HG03520 (cell line): ENCODE measurements at regions not wholly inside any gene's neighbourhood (a gene's known extent, or its start where the extent isn't known, plus 50 kb on each side); places are given as distances from the start of the nearest gene placed in this dataset.

Experiments used
- ATAC-seq: cut with Tn5 transposase; IDR thresholded peaks from one replicate; pipeline ENCODE4 v1.9.1; 2021; ENCODE audit warnings: mild to moderate bottlenecking, moderate library complexity; ENCODE audit not compliant: unreplicated experiment

DNA sequence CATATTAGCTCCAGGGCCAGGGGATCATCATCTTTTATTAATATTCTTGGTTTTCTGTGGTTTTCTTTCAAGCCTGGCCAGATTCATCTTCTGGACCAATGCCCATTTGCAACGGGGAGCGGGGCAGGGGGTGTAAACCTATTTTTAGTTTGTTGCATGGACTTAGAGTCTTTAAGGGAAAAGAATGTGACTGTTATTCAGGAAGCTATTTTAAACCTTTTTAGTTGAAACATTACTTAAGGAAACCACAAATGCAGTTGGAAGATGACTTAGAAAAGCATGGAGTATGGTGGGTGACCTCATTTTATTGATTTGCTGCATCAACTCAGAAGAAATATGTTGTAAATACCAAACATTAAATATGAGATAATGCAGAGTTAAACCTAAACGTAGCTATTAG is 368.4 kb upstream of the E2F7 start:
- ATAC-seq, result no peak

DNA sequence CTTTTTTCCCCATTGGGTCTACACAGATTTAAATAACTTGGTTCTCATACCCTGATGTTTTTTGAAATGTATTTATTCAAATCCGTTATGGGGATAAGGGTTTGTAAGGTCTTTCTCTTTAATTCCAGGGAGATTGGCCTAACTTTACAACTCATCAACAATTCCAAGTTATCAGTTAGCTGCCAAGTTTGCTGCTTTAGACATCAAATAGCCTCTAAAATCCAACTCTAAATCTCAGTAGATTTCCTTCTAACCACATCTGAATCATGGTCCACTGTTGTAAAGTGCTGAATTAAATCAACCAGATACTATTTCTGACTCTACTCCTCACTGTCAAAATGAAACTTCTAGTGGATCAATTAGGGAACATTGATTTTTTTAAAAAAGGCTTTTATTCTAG is 364.1 kb upstream of the E2F7 start:
- no peak for ATAC-seq

DNA sequence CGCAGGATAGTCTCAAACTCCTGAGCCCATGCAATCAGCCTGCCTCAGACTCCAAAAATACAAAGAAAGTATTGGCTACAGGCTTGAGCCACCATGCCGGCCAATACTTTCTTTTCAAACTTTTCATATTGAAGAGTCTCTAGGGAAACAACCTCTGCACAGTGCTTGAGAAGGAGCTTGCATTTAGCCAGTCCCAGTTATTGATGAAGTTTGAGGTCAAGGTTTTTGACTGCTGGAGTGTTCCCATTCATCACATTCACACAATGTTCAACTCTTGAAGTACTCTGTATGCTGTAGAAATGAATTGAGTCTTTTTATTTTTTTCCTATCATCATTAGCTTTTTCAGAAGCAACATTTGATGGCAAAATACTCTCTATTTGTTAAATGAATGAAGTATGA is 355.8 kb upstream of the E2F7 start:
- ATAC-seq, result no peak

DNA sequence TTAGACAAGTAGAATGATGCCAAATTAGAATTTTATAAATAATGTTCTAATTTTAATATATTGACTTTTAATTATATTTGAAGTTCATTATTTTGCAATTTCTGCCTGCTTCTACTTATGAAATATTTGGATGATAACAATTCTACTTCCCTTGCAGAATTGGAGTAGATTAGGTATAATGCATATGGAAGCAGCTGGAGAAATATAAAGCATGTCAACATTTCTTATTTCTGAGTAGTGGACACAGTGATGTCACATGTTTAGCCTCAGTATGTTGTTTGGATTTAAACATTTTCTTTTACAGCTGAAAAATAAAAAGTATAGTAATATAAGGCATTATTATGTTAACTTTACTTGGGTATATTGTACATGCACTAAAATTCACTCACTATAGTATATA is 344.2 kb upstream of the E2F7 start:
- no peak for ATAC-seq

DNA sequence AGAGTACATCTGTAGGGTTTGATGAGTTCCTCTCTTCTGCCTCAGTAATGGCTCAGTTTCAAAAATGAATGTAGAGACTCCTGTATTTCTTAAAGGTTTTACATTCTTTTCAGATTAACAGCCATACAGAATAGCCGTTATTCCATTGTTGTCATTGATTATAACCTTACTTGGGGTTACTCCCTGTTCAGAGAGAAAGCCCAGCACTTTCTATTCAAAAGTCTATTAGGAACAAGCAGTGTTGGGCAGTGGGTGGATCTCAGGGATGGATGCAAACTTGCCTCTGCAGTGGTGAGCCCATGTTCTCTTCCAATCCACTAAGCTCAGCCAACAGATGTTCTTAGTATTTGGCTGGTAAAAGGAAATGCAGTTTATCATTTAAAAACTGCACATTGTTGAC is 342.6 kb upstream of the E2F7 start:
- no peak for ATAC-seq

DNA sequence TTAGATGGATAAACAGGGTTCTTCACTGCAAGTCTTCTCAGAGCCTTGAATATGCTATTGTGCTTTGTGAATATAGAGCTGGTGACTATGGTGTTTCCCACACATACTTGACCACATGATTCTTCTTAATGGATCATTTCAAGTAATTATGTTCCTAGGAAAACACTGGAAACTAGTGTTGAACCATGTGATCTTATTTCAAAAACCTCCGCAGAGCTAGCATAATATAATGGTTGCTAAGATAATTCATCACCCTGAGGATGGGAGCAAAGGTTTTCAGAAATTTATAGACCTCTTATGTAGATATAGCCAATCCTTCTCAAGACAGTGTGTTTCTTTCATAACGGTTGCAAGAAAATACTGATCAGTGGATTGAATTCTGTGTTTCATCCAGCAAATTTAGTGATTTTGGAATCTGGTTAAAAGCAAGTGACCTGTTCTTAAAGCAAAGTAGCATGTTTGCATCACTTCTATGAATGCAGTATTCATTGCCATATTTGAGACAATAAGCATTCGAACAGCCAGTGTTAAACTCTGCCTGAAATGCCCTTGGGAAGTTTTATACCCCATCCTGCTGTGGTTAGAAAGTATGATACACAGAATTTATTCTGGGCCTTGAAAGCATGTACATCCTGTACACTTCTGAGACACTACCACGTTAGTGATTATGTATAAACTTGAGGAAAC is 341.0 kb upstream of the E2F7 start:
- no peak for ATAC-seq

DNA sequence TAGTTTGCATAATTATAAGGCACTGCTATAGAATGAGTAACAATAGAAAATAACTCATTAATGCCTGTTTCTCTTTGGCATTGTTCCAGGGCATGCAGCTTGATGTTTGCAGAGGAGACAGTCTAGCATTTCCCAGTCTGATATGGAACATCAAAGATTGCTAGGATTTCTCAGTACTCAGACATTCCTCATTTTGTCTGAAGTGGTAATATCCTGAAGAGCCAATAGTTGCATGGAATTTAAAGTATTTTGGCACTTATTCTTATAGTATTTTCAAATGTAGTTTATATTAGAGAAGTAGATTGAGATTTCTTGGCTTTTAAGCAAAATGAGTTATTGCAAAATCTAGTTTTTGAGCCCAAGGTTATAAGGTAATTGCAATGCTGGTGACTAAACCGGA is 337.3 kb upstream of the E2F7 start:
- no peak for ATAC-seq

DNA sequence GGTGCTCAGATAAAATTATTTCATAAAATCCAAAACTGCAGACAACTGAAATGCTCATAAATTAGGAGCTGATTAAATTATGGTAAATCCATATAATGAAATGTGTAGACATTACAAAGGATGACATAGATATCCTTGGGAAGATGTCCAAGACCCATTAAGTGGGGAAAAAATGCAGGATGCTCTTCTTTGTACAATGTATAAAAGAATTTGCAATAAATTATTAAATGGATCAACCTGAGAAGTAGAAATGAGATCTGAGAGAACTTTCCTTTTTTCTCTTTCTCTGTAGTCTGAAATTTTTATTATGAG is 336.4 kb upstream of the E2F7 start:
- ATAC-seq, result no peak

DNA sequence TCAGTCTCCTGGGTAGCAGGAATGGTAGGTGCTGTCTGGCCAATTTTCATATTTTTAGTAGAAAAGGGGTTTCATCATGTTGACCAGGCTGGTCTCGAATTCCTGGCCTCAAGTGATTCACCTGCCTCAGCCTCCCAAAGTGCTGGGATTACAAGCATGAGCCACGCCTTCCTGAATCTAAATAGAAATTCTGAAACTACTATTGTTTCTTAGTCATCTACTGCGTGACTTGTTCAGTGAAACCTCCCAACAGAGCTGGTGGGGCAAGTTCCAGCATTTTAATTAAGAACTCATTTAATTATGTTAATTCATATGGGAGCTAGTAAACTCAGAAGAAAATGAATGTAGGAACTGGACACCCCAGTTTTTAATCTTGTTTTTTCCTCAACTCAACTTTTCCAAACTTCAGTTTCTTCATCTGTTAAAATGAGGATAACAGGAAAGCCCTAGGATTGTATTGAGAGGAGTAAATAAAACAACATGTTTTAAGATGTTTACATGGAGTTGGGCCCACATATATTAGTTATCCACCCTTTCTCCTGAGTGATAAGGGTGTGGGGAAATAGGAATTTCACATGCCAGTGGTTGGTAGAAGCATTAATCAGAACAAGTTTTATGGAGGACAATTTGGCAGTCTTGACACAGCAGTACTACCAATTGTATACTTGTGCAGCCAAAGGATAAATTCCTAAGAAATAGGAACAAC is 335.8 kb upstream of the E2F7 start:
- no peak for ATAC-seq

DNA sequence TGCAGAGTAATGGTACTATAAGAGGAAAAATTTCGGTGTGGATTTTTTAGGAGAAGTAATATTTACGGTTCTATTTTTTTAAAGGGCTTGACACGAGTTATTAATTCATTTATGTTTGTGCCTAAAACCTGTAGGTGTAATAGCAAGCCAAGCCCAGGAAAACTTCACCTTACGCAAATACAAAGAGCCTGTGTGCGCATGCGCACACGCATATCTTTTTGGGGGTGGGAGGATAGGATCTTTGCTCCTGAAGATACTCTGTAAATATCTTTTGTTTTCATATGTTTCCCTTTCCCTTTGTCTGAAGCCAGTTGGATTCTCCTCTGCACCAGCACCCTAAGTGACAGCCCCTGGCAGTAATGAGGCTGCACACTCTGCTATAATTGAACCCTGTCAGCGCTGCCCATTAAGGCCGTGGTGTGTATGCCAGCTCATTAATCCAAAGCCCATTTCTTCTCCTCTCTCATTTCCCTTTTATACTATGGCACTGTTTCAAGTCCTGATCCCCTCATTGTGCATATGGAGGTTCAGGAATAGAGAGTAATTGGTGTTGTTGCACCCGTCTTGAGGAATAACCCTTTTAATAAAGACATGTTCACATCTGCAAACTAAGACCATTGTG is 327.2 kb upstream of the E2F7 start:
- ATAC-seq, result no peak

DNA sequence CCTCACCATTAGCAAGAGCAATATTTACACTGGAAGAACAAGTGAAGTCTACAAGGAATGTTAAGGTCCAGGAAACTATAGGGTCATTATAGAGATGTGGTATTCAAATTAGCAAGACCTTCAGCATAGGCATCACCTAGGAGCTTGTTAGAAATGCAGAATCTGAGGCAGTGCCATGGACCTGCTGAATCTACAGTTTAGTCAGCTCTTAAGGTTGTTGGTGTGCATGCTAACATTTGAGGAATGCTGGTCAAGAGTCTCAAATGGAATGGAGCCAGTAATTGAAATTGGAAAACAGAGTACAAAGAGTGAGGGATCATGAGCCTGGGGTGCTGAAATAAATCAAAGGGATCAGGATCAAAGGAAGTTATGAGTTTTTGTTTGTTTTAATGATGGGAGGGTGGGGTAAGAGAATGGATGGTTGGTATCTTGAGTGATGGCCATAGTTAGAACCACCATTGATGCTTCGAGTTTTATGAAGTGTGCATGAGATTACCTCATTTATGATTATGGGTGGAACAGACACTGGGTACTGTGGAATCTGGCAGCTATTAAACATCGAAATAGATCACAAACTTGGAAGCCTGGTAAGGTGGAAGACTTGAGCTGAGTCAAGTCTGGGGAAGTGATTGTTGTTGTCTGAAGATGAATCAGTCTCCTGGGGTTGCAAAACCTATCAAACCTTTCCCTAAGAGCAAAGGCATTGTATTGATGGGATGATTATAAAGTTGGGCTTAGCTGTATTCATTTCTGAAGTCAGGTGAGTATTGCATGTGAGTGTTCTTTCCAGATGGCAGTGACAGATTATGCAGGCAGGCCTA is 323.3 kb upstream of the E2F7 start:
- no peak for ATAC-seq

DNA sequence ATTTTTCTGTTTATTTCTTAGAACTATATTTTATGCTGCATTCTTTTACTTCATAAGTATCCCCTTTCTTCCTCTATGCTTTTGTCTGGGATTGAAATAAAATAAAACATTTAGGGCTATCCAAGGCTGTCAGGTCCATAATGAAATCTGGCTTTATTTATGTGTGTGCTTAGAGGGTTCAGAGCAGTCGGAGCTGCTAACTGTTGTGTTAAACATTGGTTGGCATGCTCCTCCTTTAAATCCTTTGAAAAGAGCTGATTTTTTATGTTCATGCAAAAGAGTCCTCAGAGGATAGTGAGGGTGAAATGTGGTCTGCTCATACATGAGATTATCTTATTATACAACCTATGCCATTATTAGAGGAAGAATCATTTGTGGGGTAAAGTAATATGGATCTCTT is 322.3 kb upstream of the E2F7 start:
- ATAC-seq, result no peak

DNA sequence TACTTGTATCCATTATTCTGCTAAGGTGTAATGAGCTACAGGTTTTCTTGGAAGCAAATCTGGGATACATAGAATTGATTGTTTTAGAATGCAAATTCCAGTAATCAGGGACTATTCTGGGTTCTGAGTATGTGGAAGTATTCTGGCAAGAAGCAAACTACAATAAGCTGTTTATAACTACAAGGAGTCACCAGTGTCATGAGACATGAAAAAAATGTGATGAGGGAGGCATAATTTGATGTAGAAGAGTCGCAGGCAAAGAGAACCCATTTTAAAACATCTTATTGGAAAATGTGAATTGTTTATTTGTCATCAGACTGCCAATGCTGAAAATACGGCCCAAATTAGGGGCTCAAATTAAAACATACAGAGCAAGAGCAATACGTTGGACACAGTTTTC is 321.8 kb upstream of the E2F7 start:
- no peak for ATAC-seq

DNA sequence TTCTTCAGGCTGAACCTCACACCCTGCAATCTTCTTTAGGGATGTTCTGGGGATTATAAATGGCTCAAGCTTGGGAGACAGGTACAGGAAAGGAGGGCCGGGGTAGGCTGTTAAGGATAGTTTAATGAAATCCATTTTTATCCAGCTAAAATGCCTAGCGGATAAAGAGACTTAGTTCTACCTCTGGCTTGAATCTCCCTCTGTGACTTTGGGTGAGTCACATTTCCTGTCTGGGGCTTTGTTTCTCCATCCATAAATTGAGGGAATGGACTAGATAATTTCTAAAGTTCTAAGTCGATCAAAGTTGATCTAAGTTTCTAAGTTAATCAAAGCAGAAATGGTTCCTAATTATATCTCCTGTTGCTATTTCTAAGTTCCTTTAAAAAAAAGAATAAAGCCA is 319.6 kb upstream of the E2F7 start:
- ATAC-seq, result no peak

DNA sequence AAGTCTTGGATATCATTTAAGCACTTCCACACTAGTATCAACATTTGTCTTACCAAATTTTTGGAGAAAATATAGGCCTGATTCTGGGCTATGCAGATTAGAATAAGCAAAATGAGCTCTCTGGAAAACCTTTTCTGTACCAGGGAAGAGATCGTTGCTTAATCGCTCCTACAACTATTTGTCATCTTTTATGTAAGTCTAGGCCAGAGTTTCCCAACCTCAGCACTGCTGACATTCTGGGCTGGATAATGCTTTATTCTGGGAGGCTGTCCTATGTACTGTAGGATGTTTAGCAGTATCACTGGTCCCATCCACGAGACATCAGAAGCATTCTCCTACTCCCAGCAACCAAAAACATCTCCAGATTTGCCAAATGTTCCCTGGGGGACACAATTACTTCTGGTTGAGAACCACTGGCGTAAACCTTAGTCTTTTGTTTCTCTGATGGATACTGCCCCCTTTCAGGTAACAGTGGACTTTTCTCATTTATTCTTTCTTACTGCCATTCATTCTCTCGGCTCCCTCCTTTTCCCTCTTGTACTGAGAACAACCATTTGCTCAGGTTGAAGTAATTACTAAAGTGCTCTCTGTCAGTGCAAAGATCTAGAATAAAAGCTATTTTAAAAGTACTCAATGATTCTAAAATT is 316.9 kb upstream of the E2F7 start:
- no peak for ATAC-seq

DNA sequence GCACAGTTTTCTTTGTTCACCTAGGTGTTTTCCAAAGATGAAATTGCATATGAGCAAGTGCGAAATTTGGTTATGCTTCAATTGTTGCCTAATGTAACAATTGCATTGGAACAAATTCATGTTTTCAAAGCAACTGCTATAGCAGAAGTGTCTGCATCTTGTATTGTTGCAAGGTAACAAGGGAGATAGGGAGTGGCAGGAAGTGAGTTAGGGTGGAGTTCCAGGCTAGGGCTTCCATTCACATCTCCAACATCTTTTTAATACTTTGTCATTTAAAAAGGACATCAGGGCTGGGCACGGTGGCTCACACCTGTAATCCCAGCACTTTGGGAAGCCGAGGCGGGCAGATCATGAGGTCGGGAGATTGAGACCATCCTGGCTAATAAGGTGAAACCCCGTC is 312.3 kb upstream of the E2F7 start:
- ATAC-seq, result no peak

DNA sequence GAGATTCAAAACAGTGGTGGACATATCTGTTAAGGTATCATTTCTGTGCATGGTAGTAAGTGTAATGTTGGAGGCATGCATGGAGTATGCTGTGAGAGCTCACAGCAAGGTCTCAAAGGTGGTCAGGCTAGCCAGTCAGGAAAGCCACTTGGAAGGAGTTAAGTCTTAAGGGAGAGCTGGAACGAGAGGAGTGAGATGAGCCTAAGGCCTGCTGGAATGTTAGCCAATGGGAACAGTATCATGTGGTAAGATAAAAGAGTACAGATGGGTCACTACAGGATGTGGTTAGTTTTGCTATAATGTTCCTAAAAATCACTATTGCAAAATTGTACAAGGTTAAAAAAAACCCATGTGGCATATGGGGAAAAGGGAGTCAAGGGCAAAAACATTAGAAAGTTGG is 311.7 kb upstream of the E2F7 start:
- ATAC-seq, result no peak

DNA sequence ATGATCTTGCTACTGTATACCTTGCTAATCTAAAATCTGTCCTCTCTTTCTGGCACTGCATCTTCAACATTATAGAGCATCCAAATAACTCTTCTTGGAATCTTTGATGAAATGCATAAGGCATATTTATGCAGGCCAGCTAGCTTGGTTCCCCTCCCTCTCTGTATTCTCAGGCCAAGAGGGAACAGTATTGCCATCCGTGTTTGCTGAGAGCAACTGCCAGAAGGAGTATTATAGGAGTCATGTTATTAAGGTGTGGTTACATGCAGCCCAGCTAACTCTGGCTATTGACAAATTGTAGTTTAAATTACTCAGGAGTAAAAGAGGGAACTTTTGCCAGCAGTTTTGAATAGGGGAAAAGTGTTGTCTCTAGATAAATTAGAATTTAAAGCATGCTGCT is 309.3 kb upstream of the E2F7 start:
- no peak for ATAC-seq

DNA sequence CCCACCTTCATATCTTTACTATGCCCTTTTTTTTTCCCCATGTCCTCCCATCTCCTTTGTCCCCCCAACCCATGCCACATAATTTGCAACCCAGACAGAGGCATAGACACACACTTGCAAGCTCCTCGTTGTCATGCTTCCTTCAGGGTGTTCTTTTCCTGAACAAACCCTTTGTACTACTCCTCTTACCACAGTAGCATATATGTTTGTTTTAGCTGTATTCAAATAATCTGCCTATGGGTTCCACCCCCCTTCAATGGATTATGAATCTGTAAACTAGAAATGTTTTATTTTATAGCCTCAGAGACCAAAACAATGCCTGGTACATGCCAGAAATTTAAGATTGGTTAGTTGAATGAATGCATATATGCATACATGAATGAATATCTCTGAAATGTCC is 307.1 kb upstream of the E2F7 start:
- no peak for ATAC-seq

DNA sequence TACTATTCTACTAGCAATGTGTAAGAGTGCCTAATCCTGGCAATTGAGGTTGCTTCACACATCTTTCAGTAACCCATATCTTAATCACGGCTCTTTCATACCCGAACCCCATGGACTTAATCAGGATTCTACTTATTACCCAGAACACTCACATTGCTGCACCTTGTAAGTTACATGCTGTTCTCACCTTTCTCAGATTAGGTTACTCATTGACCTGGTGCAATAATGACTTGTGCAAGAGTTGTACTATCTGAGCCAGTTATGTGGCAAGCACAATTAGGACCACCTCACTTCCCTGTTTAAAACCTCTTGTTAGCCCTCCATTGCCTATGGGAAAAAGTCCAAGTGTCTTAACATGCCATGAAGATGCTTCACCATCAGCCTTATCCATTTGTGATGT is 306.7 kb upstream of the E2F7 start:
- no peak for ATAC-seq

DNA sequence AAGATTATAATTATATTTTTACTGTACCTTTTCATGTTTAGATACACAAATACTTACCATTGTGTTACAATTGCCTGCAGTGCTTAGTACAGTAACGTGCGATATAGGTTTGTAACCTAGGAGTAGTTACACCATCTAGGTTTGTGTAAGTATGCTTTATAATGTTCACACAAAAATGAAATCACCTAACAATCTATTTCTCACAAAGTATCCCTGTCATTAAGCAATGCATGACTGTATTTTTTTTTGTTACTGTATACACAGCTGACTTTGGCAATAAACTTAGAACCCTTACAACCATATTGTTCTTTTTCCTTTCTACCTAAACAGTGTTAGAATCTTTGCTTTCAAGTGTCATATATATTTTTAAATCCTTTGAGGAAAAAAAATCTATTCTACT is 303.0 kb upstream of the E2F7 start:
- ATAC-seq, result no peak
